GM20431 (cell line): ENCODE measurements at regions not wholly inside any gene's neighbourhood (a gene's known extent, or its start where the extent isn't known, plus 50 kb on each side); places are given as distances from the start of the nearest gene placed in this dataset.

ENCODE experiments used
- in situ Hi-C: fragments of 300-500 bp; cut with MseI, MboI; formaldehyde crosslinking; loops from one replicate; pipeline ENCODE4 v1.15.0; 2020; ENCODE audit warnings: low sequenced_read_pairs; ENCODE audit not compliant: unreplicated experiment

GRCh38 chr16:5584109-5584508 is 486.5 kb upstream of the EEF2KMT start:
- in situ Hi-C loops, result no loop called here

- in situ Hi-C loops, result no loop called here
Observed at GRCh38 chr16:5582529-5582928, 484.9 kb upstream of the EEF2KMT start.

GRCh38 chr16:5581908-5582307 is 484.3 kb upstream of the EEF2KMT start:
- in situ Hi-C loops, result no loop called here

DNA sequence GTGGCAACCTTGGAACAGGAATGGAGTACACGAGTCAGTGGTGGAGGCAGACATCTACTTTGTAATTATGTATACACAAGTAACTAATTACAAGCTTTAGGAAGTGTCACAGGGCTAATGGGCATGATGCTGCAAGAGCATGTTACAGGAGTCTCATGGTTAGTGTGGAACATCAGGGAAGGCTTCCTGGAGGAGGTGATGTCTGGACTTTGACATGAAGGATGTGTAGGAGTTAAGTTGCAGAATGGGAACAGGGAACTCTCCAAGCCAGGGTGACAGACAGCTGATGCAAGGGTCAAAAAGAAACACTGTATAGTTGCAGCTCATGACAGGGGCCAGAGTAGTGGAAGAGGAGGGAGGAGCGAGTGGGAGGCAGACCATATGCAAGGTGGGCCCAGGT is 483.8 kb upstream of the EEF2KMT start:
- in situ Hi-C loops, result no loop called here

- in situ Hi-C loops, result no loop called here
Observed at GRCh38 chr16:5580772-5581171, 483.2 kb upstream of the EEF2KMT start.

DNA sequence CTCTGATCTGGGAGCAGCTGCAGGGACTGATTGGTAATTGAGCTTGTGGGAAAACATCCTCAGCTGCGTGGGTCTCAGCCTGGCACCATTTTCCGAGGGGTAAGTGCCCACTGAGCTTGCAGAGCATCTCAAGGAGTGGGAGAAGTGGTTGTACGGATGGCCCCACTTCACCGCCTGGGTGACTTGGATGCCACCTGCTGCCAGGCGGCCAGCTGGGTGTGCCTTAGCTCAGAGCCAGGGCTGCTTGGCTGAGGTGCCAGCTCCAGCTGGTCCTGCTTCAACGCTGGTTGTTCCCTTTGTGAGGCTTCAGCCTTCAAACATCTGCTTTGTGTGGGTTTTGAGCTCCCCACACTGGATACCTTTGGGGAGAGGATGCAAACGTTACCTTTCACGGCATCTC is 482.7 kb upstream of the EEF2KMT start:
- in situ Hi-C loops, result no loop called here

GRCh38 chr16:5578980-5579379 is 481.4 kb upstream of the EEF2KMT start:
- in situ Hi-C loops, result no loop called here

GRCh38 chr16:5577463-5577862 is 479.9 kb upstream of the EEF2KMT start:
- in situ Hi-C loops, result no loop called here

GRCh38 chr16:5575646-5576245 is 478.2 kb upstream of the EEF2KMT start:
- in situ Hi-C loops, result no loop called here

- in situ Hi-C loops, result no loop called here
Observed at GRCh38 chr16:5575121-5575520, 477.5 kb upstream of the EEF2KMT start.

DNA sequence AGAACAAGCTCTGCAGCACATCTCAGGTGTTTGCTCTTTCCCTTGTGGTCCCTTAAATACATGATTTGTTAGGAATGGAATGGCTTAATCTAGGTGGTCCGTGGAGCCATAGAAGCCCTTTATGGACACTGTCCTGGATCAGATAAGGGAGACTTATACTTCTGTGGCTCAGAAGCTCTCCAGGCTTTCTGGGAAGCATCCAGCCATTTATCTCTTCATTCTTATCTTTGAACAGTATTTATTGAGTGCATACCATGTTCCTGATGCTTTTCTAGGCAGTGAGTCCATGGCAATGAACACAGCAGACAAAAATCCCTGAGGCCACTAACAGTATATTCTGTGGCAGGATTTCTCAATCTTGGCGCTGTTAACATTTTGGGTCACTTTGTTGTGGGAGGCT is 474.5 kb upstream of the EEF2KMT start:
- in situ Hi-C loops, result no loop called here

GRCh38 chr16:5571446-5571845 is 473.9 kb upstream of the EEF2KMT start:
- in situ Hi-C loops, result no loop called here

DNA sequence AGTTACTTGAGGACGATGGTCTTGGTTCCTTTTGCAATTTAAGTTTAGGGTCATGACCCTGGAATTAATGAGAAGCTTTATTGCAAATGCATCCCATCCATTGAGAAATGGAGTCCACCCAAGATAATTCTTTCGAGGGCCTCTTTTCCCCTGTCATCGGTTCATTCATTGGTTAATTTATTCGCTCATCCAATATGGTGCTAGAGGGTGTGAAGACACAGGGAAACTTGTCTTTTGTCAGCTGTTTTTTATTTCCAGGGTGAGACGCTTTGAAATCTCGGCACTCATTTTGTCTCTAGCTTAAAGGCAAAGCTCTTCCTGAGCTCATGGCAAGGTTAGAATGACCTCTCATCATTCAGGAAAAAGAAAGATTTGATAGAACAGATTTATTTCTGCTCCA is 464.2 kb upstream of the EEF2KMT start:
- in situ Hi-C loops, result no loop called here

DNA sequence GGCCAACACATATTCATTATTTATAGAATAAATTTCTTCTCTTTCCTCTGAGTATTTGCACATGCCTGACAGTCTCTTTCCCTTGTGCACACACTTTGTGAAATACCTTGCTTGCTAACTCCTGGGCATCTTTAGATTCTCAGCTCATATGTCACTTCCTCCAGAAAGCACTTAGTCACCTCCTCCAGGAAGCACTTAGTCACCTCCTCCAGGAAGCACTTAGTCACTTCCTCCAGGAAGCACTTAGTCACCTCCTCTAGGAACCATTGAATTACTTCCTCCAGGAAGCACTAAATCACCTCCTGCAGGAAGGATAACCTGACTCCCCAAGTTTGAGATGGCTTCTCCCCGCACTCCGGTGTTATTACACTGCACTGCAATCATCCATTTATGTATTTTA is 462.5 kb upstream of the EEF2KMT start:
- in situ Hi-C loops, result no loop called here

DNA sequence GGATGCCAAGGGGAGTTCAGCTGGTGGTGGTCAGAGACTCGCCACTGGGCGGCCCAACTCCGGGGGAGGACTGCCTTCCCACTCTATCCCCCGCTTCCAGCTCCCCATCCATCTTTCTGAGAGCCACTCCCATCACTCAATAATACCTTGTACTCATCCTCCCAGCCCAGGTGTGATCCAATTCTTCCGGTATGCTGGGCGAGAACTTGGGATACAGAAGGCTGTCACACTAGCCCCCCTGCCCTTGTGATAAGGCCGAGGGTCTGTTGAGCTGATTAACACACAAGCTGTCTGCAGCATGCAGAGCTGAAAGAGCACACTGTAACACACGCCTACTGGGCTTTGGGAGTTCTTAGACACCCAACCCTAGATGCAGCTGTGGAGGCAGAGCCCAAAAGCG is 460.4 kb upstream of the EEF2KMT start:
- in situ Hi-C loops, result no loop called here

DNA sequence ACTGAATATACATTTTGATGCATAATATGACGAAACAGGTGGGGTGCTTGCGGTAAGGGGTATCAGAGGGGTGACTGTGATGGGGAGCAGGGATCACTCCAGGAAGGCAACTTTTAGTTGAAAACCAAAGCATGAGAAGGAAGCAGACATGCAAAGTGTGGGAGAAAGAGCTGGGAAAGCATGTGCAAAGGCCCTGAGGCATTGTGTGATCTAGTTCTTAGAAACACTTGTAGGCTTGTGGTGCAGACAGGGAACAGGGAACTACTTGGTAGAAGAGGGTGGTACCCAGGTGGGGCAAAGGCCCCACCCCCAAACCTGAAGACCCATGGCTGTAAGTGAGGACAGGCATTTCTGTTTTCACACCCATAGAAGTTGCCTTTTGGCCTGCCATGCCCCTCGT is 459.9 kb upstream of the EEF2KMT start:
- in situ Hi-C loops, result no loop called here

DNA sequence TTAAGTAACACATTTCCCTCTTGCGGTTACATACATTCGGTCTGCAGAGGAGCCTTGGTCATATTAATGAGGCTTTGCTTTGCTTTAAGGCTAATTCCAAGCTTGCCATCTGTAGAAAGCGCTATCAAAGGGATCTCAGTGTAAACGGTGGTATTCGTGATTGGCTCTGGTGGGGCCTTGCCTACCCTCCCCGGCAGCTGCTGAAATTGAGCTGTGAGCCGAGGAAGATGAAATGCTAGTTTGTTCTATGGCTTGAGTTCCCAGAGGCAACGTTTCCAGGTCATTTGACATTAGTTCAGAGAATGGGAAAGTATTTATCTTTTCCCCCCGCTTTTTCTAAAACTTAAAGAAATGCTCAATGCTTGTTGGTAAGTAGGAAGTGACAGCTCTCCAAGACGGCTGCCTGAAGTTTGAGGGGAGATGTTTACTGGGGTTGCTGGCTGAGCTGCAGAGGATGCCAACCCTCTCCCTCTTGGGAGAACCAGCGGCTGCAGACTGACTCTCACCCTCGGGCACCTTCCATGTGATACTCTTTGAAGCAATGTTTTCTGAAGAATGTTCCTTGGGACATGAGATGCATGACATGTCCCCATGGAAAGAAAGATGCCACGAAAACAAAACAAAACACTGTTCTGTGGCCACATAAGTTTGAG is 458.7 kb upstream of the EEF2KMT start:
- in situ Hi-C loops, result no loop called here

GRCh38 chr16:5551909-5552308 is 454.3 kb upstream of the EEF2KMT start:
- in situ Hi-C loops, result no loop called here

DNA sequence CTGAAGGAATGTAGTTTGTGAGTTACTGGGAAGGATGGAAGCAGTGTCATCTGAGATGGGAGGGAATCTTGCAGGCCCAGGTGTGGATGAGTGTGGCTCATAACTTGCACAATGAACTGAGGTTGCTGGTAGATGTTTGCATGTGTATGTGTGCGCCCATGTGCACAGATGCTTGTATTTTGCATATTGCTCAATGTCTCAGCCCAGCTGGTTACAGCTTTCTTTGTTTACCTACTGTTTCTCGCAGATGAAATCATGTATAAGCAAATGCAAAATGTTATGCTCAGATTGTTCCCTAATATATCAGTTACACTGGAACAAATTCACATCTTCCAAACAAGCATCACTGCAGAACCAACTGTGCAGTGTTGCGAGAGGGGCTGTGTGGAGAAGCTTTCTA is 452.2 kb upstream of the EEF2KMT start:
- in situ Hi-C loops, result no loop called here

GRCh38 chr16:5541356-5541755 is 443.8 kb upstream of the EEF2KMT start:
- in situ Hi-C loops, result no loop called here

DNA sequence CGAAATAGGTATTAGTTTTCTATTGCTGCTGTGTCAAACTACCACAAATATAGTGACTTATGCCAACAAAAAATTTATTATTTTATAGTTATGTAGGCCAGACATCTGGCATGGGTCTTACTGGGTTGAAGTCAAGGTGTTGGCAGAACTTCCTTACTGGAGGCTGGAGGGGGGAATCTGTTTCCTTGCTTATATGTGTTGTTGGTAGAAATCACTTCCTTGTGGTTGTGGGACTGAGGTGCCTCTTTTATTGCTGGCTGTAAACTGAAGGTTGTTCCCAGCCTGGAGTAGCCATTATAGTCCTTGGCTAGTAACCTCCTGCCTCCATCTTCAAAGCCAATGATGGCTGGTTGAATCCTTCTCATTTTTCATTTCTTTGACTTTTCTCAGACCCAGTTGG is 439.8 kb upstream of the EEF2KMT start:
- in situ Hi-C loops, result no loop called here

DNA sequence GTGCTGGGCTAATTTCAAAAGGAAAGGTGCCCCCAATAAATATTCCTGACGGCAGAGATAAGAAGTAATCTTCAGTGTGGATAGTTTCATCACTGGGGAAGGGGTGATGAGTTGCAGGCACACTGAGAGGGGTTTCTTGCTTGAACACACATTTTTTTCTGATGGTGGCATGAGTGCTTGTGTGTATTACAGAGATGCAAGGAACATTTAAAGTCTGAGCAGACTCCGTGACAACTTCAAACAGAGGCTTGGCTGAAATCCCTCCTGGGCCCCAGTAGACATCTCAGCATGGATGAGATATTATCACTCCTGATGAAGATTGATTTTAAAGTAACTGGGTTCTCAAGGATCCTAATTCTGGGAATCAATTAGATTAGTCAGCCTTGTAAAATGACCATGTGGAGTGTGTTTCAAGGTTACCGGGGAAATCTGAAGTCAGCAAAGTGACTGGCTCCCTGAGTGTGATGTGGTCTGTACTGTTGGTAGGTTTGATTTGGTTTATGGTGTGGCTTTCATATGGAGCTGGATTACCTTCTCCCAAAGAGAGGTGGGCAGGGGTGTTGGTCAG is 435.8 kb upstream of the EEF2KMT start:
- in situ Hi-C loops, result no loop called here
